CD14-positive monocyte (primary cell): ENCODE measurements at regions not wholly inside any gene's neighbourhood (a gene's known extent, or its start where the extent isn't known, plus 50 kb on each side); places are given as distances from the start of the nearest gene placed in this dataset.

Experiments used
- DNase-seq, 3 donors: peaks; one replicate each; pipeline ENCODE4 v3.0.0-alpha.2; 2011 to 2022
- H2AFZ ChIP-seq: 2 replicates; pipeline ENCODE4 v1.6.0; 2012; ENCODE audit warnings: mild to moderate bottlenecking, low read depth, low read length, inconsistent platforms; ENCODE audit not compliant: insufficient read depth, poor library complexity, severe bottlenecking
- H3K27ac ChIP-seq, 2 donors: 1 replicate in 1 of 2; 2 replicates in 1 of 2; pipeline ENCODE4 v1.5.1; 2012 to 2013; ENCODE audit warnings: low read length in 2 of 2, control low read depth in 1 of 2, inconsistent platforms in 1 of 2, low read depth in 1 of 2, mild to moderate bottlenecking in 1 of 2
- H3K27me3 ChIP-seq, 2 donors: one replicate each; pipeline versions ENCODE4 v1.6.0 to v1.6.1; 2011 to 2013; ENCODE audit warnings: low read length in 2 of 2; ENCODE audit not compliant: control insufficient read depth in 2 of 2, insufficient read depth in 2 of 2
- H3K36me3 ChIP-seq, 2 donors: replicated peaks in 1 of 2; 1 replicate in 1 of 2; 2 replicates in 1 of 2; pipeline versions ENCODE4 v1.5.1 to v1.6.1; 2012 to 2013; ENCODE audit warnings: low read length in 2 of 2, control low read depth in 1 of 2, inconsistent platforms in 1 of 2, mild to moderate bottlenecking in 1 of 2; ENCODE audit not compliant: insufficient read depth in 2 of 2, control insufficient read depth in 1 of 2
- H3K4me1 ChIP-seq, 2 donors: 1 replicate in 1 of 2; 2 replicates in 1 of 2; pipeline versions ENCODE4 v1.5.1 to v1.6.1; 2012 to 2013; ENCODE audit warnings: low read length in 2 of 2, control low read depth in 1 of 2, inconsistent platforms in 1 of 2, mild to moderate bottlenecking in 1 of 2, moderate library complexity in 1 of 2; ENCODE audit not compliant: insufficient read depth in 2 of 2, control insufficient read depth in 1 of 2
- H3K4me2 ChIP-seq: replicated peaks from 2 replicates; pipeline ENCODE3; 2012; ENCODE audit warnings: low read length, moderate library complexity, mild to moderate bottlenecking; ENCODE audit not compliant: poor library complexity, severe bottlenecking; ENCODE audit errors: extremely low read depth
- H3K4me3 ChIP-seq, 3 experiments: fragments of 200-600 bp in 1 of 3; sonication (generic) in 1 of 3; replicated peaks in 1 of 3; 1 replicate in 2 of 3; 2 replicates in 1 of 3; pipeline ENCODE4 v1.5.1; 2011 to 2013; ENCODE audit warnings: low read length in 3 of 3, mild to moderate bottlenecking in 3 of 3, control low read depth in 2 of 3, low read depth in 2 of 3, inconsistent platforms in 1 of 3, moderate library complexity in 1 of 3
- H3K79me2 ChIP-seq: 2 replicates; pipeline ENCODE4 v1.6.0; 2012; ENCODE audit warnings: mild to moderate bottlenecking, control low read depth, inconsistent platforms, low read length, moderate library complexity; ENCODE audit not compliant: insufficient read depth
- H3K9ac ChIP-seq: 2 replicates; pipeline ENCODE4 v1.6.0; 2017; ENCODE audit warnings: low read length, mild to moderate bottlenecking; ENCODE audit not compliant: insufficient read depth, poor library complexity, severe bottlenecking
- H3K9me3 ChIP-seq, 2 donors: replicated peaks in 1 of 2; 1 replicate in 1 of 2; 2 replicates in 1 of 2; pipeline versions ENCODE4 v1.5.1 to v1.6.1; 2012 to 2013; ENCODE audit warnings: low read length in 2 of 2, control low read depth in 1 of 2; ENCODE audit not compliant: control insufficient read depth in 1 of 2, insufficient read depth in 1 of 2
- H4K20me1 ChIP-seq: 2 replicates; pipeline ENCODE4 v1.6.0; 2012; ENCODE audit warnings: mild to moderate bottlenecking, low read length, control low read depth, moderate library complexity; ENCODE audit not compliant: insufficient read depth
- H3K27ac Mint-ChIP-seq, 7 donors: one replicate each; pipeline ENCODE4 v1.8.0; 2020; ENCODE audit warnings: mild to moderate bottlenecking in 7 of 7, mixed read lengths in 7 of 7, moderate library complexity in 6 of 7, inconsistent platforms in 2 of 7
- H3K27me3 Mint-ChIP-seq, 3 donors: one replicate each; pipeline ENCODE4 v1.8.0; 2021 to 2022; ENCODE audit warnings: low read depth in 3 of 3, mild to moderate bottlenecking in 3 of 3, mixed read lengths in 3 of 3, moderate library complexity in 3 of 3, inconsistent platforms in 1 of 3
- H3K36me3 Mint-ChIP-seq, 2 donors: one replicate each; pipeline ENCODE4 v1.8.0; 2020; ENCODE audit warnings: mixed read lengths in 2 of 2, inconsistent platforms in 1 of 2, mild to moderate bottlenecking in 1 of 2
- H3K4me1 Mint-ChIP-seq: one replicate; pipeline ENCODE4 v1.8.0; 2020; ENCODE audit warnings: mild to moderate bottlenecking, mixed read lengths
- H3K4me3 Mint-ChIP-seq, 2 donors: one replicate each; pipeline ENCODE4 v1.8.0; 2020; ENCODE audit warnings: mild to moderate bottlenecking in 2 of 2, mixed read lengths in 2 of 2, moderate library complexity in 1 of 2
- H3K9me3 Mint-ChIP-seq, 7 donors: one replicate each; pipeline ENCODE4 v1.8.0; 2020 to 2022; ENCODE audit warnings: mixed read lengths in 7 of 7, mild to moderate bottlenecking in 6 of 7, moderate library complexity in 6 of 7, inconsistent platforms in 2 of 7
- WGBS: methylation state at CpG from one replicate; pipeline ENCODE4 v1.1.5; 2013; ENCODE audit warnings: missing lambda C conversion rate; ENCODE audit not compliant: insufficient coverage; 5-methylcytosine and 5-hydroxymethylcytosine counted together
- intact Hi-C, 2 donors: fragments of 100-400 bp; cut with micrococcal nuclease; formaldehyde crosslinking; loops; one replicate each; pipeline versions ENCODE4 v1.15.0 to v1.15.1; 2023
- TF ChIP-seq, protein P1 (sequence below): fragments of 200-600 bp; IDR thresholded peaks from one replicate; pipeline ENCODE4 v1.8.0; 2022; ENCODE audit warnings: antibody characterized with exemption, mild to moderate bottlenecking

DNA sequence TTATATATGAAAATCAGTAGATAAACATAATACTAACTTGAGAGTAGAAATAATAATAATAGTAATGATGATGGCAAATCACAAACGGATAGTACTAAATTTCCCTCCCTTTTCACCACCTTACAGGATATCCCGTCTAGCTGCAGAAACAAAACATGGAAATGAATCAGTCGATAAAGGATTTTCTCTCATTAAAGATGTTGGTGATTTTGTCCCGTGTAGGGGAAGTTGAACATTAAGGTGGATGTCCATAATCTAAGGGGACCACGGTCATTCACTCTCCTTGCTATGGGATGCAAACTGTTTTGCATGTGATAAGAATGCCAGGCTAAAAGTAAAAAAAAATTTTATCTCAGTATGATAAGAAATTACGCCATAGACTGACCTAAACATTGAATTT lies 1027.7 kb upstream of the NR2F2 start:
- Histone ChIP-seq H3K27me3 (peaks cover 0 to 3% of the 10 kb centered on the region in 2 donors), H3K36me3 (no peaks in the 10 kb centered on the region), H3K4me1 (no peaks in the 10 kb centered on the region), H3K9ac (no peak overlapping the region), H3K27ac (no peak overlapping the region), H3K4me3 (no peak overlapping the region), H3K9me3 (no peaks in the 10 kb centered on the region), H3K79me2 (no peaks in the 10 kb centered on the region), H4K20me1 (no peaks in the 10 kb centered on the region), H3K4me2 (no peak overlapping the region), H2AFZ (no peak overlapping the region)
- no CpG with 5 or more reads among the region's 6 CpGs for WGBS
- Mint-ChIP-seq H3K4me1 (no peaks in the 10 kb centered on the region), H3K4me3 (no peak overlapping the region), H3K27ac (no peak overlapping the region), H3K27me3 (peaks cover 1 to 14% (median 9%) of the 10 kb centered on the region in 3 donors), H3K9me3 (peaks cover 0 to 4% (median 0%) of the 10 kb centered on the region in 7 donors), H3K36me3 (no peaks in the 10 kb centered on the region)
- DNase-seq = no peak
- intact Hi-C loops = no loop called here
- TF ChIP-seq, protein P1, sequence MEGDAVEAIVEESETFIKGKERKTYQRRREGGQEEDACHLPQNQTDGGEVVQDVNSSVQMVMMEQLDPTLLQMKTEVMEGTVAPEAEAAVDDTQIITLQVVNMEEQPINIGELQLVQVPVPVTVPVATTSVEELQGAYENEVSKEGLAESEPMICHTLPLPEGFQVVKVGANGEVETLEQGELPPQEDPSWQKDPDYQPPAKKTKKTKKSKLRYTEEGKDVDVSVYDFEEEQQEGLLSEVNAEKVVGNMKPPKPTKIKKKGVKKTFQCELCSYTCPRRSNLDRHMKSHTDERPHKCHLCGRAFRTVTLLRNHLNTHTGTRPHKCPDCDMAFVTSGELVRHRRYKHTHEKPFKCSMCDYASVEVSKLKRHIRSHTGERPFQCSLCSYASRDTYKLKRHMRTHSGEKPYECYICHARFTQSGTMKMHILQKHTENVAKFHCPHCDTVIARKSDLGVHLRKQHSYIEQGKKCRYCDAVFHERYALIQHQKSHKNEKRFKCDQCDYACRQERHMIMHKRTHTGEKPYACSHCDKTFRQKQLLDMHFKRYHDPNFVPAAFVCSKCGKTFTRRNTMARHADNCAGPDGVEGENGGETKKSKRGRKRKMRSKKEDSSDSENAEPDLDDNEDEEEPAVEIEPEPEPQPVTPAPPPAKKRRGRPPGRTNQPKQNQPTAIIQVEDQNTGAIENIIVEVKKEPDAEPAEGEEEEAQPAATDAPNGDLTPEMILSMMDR = no peak

DNA sequence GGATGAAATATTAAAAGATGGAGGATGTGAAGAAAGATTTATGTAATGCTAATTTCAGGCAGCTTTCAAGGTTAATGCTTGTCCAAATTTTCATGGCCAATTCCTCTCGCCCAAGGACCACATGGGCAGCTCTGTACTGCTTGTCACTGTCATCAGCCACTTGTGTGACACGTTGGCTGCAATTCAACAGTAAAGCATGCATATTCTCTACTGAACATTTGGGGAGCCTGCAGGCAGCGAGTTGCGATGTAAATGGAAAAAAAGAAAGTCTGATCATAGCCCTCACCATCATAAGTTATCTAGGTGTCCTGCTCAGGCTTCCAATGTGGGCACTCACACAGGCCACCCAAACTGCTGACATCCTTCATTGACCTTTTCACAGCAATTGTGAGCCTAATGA lies 1026.8 kb upstream of the NR2F2 start:
- H3K27me3 ChIP-seq = peaks cover 0 to 2% of the 10 kb centered on the region in 2 donors
- WGBS = 69% methylated on average over 2 of the region's 4 CpGs
- H3K36me3 Mint-ChIP-seq = no peaks in the 10 kb centered on the region
- no peak overlapping the region for H3K4me3 Mint-ChIP-seq
- no peak overlapping the region for H3K9ac ChIP-seq
- no peak for DNase-seq
- no peak overlapping the region for H3K27ac Mint-ChIP-seq
- no peaks in the 10 kb centered on the region for H3K79me2 ChIP-seq
- no peaks in the 10 kb centered on the region for H3K9me3 ChIP-seq
- peaks cover 0 to 4% (median 0%) of the 10 kb centered on the region in 7 donors for H3K9me3 Mint-ChIP-seq
- no peak overlapping the region for H2AFZ ChIP-seq
- H3K4me2 ChIP-seq = no peak overlapping the region
- intact Hi-C loops = no loop called here
- no peaks in the 10 kb centered on the region for H4K20me1 ChIP-seq
- H3K4me3 ChIP-seq = no peak overlapping the region
- no peak overlapping the region for H3K27ac ChIP-seq
- H3K4me1 ChIP-seq = no peaks in the 10 kb centered on the region
- no peaks in the 10 kb centered on the region for H3K4me1 Mint-ChIP-seq
- peaks cover 1 to 13% (median 8%) of the 10 kb centered on the region in 3 donors for H3K27me3 Mint-ChIP-seq
- TF ChIP-seq, protein P1 = no peak
- no peaks in the 10 kb centered on the region for H3K36me3 ChIP-seq
